Left lobe of liver (tissue), 2 donors: ENCODE measurements at regions not wholly inside any gene's neighbourhood (a gene's known extent, or its start where the extent isn't known, plus 50 kb on each side); places are given as distances from the start of the nearest gene placed in this dataset.
"Not testable (repeated sequence)": the region's sequence is repeated elsewhere in the genome, so short reads cannot be mapped to it uniquely, and the experiment has no call there.

Experiments used
- ATAC-seq: fragments of 200-7000 bp; cut with Tn5 transposase; one replicate; pipeline ENCODE4 v1.9.1; 2020; ENCODE audit warnings: mild to moderate bottlenecking, moderate library complexity
- DNase-seq: peaks from one replicate; pipeline ENCODE4 v3.0.0-alpha.2; 2020; ENCODE audit warnings: low spot score
- donor health status: DM: no; HTN: no; CAD: no; lungs with moderate emphysema.
- donor health status: DM: no; HTN: yes; CAD: no.

DNA sequence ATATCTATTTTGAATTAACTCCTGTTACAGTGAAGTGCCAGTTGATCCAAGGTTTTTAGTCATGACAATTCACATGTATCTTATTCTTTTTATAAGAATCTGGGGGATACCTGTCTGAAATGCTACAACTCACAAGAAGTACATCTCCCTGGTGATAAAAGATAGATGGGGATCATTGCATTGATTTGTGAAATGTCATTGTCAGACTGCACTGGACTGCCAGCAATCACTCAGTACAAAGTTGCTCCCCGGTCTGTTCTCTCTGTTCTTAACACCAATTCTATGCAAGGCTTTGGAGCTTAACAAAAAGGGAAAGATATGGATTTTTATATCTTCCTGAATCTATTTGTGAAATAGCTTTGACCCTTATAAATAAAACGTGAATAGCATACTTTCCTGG is 171.8 kb upstream of the PCSK5 start:
- ATAC-seq = no peak
- DNase-seq = no peak

DNA sequence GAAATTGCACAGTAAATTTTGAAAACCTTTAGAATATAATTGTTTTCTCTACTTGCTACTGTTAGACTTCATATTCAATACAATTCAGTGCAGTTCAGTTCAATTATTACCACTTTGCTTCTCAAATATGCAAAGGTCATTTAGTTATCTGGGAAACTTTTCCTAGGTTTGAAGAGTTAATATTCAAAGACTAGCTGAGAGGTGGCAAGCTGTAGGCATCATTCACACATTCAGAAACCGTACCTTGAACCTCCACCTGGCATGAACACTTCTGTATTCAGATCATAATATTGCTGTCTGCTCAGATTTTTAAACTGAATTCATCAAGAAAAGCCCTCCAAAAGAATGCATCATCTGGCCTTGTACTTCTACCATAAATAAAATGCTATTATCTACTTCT is 162.1 kb upstream of the PCSK5 start:
- ATAC-seq (no peak), DNase-seq (no peak)

DNA sequence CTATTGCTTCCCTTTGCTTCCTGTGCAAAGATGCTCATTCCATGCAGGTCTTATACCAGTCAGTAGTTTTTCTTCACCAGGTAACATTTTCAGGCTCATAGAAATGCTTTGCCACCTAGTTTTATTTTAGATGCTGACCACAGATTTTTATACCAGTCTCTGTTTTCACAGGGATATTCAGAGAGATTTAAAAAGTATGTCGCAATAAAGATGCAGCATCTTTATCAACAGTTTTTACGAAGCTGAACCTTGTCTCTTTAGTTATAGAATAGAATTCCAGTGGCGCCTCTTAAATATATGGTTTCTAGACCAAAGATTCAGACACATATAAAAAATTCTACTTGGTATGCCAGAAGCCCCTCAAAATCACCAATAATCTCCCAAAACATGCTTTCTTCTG is 155.7 kb upstream of the PCSK5 start:
- DNase-seq = no peak
- ATAC-seq = no peak

DNA sequence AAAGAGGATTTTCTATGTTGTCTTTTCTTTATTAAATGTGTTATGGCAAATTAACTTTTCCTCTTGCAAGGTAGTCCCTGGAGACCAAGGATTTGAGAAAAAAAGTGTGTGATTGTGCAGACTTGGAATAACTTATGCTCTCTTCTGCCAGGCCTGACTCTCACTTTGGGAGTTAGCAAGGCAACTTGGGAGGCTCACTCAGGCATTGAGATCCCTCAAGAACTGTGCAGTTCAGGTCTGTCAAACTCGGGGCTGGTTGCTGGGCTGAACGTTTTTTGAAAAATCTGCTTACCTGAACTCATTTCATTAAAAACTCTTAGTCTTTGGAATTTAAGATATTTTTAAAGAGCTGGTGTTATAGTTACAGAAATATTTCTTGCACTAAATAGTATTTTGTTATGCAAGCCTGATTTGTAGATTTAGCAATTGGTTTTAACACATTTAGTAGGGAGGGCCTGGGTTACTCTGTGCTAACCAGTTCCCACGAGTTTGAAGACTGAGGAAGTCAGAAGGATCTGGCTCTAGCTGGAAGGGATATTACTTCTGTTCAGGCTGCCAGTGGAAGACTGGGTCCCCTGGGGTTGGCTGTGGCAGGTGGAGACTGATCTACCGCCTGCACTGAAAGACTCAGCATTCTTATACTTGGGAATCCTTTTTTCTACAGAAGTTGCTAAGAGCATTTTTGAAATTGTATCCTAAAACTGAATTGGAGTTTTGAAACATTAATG is 150.4 kb upstream of the PCSK5 start:
- no peak for ATAC-seq
- DNase-seq = no peak

DNA sequence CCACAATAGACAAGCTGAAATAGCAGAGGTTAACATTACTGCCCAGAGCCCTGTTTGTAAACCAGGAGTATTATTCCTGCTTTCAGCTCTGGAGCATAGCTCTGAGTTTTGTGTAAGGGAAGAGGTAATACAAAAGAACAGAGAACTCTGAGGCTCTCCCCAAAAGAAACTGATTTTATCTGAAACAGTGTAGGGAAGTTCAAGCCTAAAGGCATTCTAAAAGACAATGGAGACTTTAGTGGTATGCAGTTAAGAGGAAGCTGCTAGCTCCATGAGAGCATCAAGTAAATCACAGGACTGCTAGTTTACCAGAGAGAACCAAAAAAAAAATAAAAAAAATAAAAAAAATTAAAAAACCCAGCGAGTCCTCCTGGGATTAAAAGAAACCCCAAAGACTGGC is 146.6 kb upstream of the PCSK5 start:
- no peak for ATAC-seq

DNA sequence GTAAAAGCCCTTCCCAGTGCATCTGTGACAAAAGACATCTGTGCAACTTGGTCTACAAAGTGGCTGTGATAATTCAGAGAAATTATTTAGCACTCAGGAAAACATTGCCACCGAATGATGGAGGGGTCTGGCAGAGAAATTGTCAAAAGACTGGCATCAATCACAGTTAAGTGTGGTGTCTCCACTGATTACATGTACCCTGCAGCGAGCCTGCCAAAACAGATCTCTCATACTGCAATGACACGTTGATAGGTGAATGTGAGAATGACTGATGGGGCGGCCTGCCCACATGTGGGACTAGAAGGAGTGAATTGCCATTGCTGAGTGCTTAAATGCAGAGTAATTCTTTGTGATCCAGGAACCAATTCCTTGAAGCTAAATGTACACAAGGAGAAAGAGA is 136.4 kb upstream of the PCSK5 start:
- DNase-seq (no peak), ATAC-seq (no peak)

More for the DNA sequence above, 146.6 kb upstream of the PCSK5 start:
- no peak for DNase-seq

DNA sequence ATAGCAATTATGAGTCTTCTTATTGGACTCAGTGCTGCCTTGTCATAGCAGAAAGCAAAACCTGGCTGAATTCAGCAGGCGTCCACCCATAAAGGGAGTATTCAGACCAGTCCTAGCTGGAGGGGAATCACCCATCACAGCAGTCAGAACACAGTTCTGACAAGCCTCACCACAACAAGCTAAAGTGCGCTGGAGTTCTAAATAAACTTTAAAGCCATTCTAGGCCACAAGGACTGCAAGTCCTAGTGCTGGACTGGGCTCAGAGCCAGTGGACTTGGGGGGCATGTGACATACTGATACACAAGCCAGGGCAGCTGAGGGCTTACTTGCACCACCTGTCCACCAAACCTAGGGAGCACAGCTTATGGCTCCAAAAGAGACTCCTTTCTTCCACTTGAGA is 115.3 kb upstream of the PCSK5 start:
- DNase-seq (no peak), ATAC-seq (no peak)

DNA sequence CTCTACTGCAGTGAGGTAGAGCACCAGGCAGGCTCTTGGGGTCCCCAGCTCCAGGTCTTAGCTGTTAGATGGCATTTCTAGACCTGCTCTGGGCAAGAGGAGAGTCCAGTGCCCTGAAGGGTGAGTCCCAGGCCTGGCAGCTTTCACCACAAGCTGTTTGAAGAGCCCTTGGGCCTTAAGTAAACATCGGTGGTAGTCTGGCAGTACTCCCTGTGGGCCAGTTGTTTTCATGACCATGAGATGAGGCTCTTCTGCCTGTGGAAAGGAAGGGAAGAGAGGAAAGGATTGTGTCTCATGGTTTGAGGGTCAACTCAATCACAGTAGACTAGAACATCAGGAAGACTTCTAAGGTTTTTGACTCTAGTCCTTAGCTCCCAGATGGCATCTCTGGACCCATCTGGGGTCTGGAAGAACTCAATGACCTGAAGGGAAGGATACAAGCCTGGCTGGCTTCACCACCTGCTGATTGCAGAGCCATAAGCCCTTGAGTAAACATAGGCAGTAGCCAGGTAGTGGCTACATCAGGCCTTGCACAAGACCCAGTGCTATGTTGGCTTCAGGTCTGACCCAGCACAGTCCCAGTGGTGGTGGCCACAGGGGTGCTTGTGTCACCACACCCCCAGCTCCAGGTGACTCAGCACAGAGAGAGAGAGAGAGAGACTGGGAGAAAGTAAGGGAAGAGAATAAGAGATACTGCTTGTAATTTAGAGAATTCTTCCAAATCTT is 114.3 kb upstream of the PCSK5 start:
- peak; percentile 58 for DNase-seq
- ATAC-seq = peak; percentile 93

DNA sequence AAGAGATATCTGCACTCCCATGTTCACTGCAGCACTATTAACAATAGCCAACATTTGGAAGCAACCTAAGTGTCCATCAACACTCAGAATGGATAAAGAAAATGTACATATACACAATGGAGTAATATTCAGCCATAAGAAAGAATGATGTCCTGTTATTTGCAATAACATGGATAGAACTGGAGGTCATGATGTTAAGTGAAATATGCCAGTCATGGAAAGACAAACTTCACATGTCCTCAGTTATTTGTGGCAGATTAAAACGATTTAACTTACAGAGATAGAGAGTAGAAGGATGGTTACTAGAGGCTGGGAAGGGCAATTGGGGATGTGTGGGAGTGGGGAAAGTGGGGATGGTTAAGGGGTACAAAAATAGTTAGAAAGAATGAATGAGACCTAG is 110.3 kb upstream of the PCSK5 start:
- DNase-seq = no peak
- no peak for ATAC-seq

DNA sequence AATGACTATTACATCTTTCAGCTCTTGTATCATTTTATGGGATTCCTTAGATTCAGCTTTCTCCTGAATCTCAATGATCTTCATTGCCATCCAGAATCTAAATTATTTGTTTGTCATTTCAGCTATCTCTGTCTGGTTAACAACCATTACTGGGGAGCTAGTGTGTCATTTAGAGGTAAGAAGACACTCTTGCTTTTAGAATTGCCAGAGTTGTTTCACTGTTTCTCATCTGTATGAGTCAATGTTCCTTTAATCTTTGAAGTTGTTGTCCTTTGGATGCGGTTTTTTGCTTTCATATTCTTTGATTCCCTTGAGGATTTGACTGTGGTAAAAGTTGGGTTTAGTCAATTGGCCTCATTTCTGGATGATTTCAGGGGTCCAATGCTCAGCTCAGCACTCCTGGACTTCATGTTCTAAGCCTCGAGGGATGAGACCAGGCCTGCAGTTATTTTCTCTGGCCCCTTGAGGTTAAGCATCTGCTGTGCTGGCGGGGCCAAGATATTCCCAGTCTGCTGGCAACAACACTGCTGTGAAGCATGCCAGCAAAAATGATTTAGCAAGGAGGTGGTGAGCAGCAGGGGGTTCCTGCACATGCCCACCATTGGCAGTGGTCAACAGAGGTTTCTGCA is 102.4 kb upstream of the PCSK5 start:
- no peak for ATAC-seq
- no peak for DNase-seq

DNA sequence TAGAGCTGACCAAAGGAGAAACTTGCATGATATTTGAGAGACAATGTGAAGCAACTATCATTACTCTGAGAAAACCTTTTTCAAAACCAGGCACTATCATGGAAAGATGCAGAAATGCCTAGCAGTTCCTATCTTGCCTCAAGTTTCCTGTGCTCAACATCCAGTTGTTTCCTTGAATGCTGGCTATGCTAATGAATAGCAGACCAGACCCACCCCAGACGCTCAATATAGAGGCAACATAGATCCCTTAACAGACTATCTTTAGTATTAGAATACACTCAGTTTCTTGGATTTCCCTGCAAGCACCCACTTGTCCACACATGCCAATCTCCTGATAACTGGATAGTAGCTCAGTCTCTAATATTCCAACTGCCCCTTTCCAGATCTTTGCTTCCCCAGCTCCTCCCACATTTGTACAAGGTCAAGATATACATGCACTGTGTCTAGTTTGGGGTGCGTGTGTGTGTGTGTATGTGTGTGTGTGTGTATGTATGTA is 93.3 kb upstream of the PCSK5 start:
- ATAC-seq = no peak

DNA sequence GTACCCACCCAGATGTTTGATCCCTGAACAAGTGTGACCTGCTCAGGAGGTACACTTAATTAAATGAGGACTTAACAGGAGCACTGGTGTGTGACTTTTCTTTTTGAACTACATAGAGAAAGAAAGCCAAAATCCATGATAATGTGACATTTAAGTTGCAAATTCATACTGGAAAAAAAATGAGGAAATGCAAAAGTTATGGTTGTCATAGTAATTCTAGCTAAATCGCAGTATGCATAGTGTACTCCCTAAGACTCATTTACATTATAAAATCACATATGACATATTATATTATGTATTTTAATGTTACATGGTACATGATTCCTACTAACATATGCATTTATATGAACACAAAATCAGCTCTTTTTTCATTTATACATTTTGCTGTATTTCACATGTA is 92.0 kb upstream of the PCSK5 start:
- DNase-seq = no peak
- ATAC-seq = no peak

More for the DNA sequence above, 93.3 kb upstream of the PCSK5 start:
- no peak for DNase-seq

DNA sequence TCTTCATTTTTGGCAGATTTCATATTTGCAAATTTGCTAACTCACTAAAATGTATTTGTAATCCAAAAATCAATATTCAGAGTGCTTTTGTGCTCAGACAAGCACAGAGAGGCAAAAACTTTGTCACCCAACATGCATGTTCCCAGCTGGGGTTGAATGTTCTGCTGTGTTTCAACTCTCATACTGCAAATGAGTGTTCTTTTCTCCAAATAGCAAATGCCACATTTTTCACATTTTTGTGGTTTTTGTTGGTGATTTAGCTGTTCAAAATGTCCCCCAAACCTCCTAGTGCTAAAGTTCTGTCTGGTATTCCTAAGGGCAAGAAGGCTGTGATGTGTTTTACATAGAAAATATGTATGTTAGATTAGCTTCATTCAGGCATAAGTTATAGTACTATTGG is 87.3 kb upstream of the PCSK5 start:
- DNase-seq (no peak), ATAC-seq (peak; percentile 48)

DNA sequence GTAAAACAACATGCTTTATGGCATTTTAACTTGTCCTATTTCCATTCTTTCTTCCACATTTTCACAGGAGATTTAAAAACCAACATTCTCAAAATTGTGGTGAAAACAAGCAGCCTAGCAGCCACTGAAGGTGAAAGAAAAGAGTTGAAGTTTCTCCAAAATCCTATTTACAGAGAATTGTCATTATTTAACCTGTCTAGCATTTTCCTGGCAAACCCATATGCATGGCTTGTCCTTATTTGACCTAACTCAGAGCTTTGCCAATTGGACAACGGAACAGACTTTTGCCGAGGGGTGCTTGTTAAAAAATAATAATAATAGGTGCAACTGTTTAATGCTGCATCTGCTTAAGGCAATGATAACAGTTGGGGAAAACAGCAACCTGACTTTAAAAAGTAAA is 80.4 kb upstream of the PCSK5 start:
- ATAC-seq = peak; percentile 76
- no peak for DNase-seq

DNA sequence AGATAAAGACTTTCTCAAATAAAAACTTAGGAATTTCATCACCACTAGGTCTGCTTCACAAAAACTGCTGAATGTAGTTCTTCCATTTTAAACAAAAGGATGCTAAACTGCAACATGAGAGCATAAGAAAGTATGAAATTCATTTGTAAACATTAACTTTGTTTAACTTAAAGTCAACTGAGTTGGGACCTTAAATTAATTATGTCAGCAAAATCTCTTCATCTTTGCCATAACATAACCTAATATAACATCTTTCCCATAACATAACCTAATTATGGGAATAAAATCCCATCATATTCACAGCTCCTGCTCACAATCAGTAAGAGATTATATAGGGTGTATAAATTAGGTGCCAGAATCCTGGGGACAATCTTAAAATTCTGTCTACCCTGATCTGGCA is 78.8 kb upstream of the PCSK5 start:
- no peak for ATAC-seq

DNA sequence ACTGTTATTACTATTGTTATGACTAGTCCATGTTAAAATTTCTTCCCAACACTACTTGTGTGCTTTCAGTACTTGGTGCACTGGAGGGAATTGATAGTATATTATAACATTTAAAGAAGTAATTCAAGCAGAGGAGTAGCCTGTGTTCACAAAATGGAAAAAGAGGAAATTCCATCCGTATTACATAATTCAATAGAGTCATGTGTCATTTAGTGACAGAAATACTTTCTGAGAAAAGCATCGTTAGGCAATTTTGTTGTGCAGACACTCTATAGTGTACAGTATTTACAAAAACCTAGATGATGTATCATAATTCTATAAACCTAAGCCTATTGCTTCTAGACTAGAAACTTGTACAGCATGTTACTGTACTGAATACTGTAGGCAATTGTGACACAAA is 78.3 kb upstream of the PCSK5 start:
- no peak for ATAC-seq

More for the DNA sequence above, 78.8 kb upstream of the PCSK5 start:
- DNase-seq = no peak

DNA sequence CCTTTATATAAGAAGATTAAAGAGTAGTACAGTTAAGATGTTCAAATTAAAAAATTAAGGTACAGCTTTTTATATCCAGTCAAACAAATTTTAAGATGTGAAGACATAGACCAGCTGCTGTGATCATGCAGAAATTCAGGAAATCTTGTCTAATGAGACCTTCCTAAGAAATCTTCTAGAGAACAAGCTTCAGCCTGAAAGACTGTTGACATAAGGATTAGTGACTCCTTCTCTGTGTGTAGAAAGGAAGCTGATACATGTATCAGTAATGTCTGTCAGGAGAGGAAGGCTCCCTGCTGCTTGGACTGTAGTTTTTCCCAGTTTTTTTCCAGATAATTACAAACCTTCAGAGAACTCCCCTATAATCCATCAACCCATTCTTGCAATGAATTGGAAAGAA is 75.8 kb upstream of the PCSK5 start:
- DNase-seq (no peak), ATAC-seq (no peak)

More for the DNA sequence above, 78.3 kb upstream of the PCSK5 start:
- no peak for DNase-seq

DNA sequence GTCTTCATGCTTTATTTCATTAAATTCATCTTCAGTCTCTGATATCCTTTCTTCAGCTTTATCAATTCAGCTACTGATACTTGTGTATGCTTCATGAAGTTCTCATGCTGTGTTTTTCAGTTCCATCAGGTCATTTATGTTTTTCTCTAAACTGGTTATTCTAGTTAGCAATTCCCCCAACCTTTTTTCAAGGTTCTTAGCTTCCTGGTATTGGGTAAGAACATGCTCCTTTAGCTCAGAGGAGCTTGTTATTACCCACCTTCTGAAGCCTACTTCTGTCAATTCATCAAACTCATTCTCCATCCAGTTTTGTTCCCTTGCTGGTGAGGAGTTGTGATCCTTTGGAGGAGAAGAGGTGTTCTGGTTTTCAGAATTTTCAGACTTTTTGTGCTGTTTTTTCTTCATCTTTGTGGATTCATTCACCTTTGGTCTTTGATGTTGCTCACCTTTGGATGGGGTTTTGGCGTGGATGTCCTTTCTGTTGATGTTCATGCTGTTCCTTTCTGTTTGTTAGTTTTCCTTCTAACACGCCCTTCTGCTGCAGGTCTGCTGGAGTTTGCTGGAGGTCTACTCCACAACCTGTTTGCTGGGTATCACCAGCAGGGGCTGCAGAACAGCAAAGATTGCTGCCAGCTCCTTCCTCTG is 69.9 kb upstream of the PCSK5 start:
- ATAC-seq = not testable (repeated sequence)

DNA sequence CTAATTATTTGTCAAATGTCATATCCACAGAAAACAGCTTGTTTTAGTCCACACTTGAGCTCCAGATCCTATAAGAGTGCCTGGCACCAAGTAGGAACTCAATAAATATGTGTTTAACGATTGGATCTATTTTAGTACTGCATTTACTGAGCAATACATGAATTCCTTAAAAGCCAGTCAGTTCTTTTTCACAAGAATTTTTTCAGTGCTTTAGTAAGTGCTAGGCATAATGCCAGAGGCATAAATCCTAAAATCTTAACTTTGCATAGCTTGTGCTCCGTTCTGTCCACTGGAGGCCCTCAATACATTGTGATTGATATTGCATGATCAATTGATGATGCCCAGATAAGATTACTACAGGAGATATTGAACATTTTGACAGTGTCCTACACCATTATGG is 67.3 kb upstream of the PCSK5 start:
- ATAC-seq (no peak), DNase-seq (no peak)

More for the DNA sequence above, 69.9 kb upstream of the PCSK5 start:
- not testable (repeated sequence) for DNase-seq

DNA sequence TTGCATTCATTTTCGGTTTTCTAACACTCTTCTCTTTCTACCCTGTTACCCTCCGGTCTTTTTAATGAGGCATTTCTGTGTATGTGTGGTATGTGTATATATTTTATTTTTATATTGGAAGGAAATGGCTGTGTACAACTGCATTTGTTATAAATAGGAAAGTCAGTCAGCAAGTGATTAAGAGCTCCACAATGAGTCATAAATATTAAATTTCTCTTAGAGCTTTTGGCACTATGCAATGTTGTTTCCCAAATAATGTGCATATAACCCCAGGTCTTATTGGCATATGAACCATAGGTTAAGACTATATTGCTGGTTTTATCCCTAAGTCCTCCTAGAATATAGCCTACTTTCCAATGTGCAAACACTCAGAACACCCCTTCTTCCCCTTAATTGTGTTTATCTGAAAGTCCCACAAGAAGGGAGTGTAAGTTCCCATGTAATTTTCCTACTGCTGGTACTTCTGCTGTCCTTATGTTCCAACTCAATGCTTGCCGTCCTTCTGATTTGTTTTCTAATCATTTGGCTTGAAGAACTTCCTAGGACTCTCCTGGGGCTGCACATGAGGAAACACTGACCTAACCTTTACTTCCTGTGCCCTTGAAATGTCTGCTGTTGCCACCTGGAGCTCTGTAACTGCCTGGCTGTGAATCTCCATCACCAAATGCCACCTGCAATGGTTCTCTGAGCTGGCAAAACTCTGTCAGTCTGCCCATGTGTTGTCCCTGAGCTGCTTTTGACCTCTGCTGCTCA is 65.5 kb upstream of the PCSK5 start:
- ATAC-seq = no peak

DNA sequence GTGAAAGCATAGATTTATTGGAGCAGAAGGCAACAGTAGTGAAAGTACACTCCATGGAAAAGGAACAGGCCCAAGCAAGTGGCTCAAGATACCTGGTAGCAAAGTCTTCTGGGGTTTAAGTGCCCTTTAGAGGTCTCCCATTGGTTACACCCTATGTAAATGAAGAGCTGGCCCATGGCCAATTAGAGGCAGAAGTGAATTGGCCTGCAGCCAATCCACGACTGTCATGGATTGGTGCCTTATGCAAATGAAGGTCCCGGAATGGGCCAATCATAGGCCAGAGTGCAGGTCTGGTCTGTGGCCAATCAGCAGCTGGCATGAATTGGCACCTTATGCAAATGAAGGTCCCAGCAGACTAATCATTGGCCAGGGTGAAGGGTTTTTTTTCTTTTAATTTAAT is 64.2 kb upstream of the PCSK5 start:
- DNase-seq = no peak
- no peak for ATAC-seq

More for the DNA sequence above, 65.5 kb upstream of the PCSK5 start:
- no peak for DNase-seq
